ENCODE measurements at regions not wholly inside any gene's neighbourhood (a gene's known extent, or its start where the extent isn't known, plus 50 kb on each side); places are given as distances from the start of the nearest gene placed in this dataset.

DNA sequence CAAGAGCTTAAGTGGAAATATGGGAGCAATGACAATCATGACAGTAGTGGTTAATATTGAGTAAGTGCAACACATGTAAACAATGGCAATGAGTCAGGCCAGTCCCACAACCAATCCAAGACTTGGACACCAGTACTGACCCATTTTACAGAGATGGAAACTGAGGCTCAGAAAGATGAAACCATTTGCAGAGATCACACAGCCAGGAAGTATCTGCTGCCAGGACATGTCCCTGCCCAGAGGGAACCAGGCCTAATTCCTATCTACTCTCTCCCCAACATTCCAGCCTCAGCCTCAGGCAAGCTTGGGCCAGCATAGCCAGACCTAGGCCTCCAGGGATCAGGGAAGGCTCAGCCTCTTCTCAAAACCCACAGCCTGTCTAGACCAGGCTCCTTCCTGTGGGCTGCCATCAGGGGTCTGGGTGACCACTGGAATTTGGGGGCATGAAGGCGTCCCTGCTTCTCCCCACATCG lies 395.1 kb downstream of the MN1 start:
- H3K56ac ChIP-seq (ENCODE audit: insufficient read length, low read depth, low read length): no peak overlapping the region
- no peak overlapping the region for H2BK20ac ChIP-seq (ENCODE audit: low read depth, low read length, poor library complexity, severe bottlenecking)
- no peak overlapping the region for H4K8ac ChIP-seq (replicated peaks; ENCODE audit: insufficient read length, low read depth, low read length)
- H3K79me2 ChIP-seq (ENCODE audit: insufficient read depth, low read length): no peaks in the 10 kb centered on the region
- H3K9ac ChIP-seq (ENCODE audit: extremely low read depth, insufficient read length, low read length): no peak overlapping the region
- no peak overlapping the region for H2AK5ac ChIP-seq (ENCODE audit: insufficient read length, low read length)
- H3K4me1 ChIP-seq (ENCODE audit: insufficient read depth, low read length): peaks cover 3% of the 10 kb centered on the region; the same call in 1 of the 2 replicates
- no peak overlapping the region for H2BK12ac ChIP-seq (ENCODE audit: insufficient read length, low read depth, low read length)
- H2AFZ ChIP-seq (ENCODE audit: low read length): no peak overlapping the region
- H4K91ac ChIP-seq (ENCODE audit: insufficient read length, low read depth, low read length): no peak overlapping the region
- H4K20me1 ChIP-seq (ENCODE audit: control insufficient read depth, insufficient read depth, insufficient read length): no peaks in the 10 kb centered on the region
- H3K4me2 ChIP-seq (ENCODE audit: insufficient read depth, insufficient read length, low read length): no peak overlapping the region
- H2BK15ac ChIP-seq (ENCODE audit: low read depth, low read length): no peak overlapping the region
- Mint-ChIP-seq H3K4me3 (no peak overlapping the region), H3K36me3 (ENCODE audit: insufficient read depth in 1 of 3, low read depth in 3 of 3) (no peaks in the 10 kb centered on the region), H3K4me1 (peaks cover 9 to 15% of the 10 kb centered on the region in 2 experiments), H3K27ac (no peak overlapping the region), H3K9me3 (peaks cover 0 to 4% of the 10 kb centered on the region in 2 experiments; a peak in 1 of 5 replicates), H3K27me3 (ENCODE audit: low read depth) (peaks cover 13% of the 10 kb centered on the region)
- TF ChIP-seq, protein P1, sequence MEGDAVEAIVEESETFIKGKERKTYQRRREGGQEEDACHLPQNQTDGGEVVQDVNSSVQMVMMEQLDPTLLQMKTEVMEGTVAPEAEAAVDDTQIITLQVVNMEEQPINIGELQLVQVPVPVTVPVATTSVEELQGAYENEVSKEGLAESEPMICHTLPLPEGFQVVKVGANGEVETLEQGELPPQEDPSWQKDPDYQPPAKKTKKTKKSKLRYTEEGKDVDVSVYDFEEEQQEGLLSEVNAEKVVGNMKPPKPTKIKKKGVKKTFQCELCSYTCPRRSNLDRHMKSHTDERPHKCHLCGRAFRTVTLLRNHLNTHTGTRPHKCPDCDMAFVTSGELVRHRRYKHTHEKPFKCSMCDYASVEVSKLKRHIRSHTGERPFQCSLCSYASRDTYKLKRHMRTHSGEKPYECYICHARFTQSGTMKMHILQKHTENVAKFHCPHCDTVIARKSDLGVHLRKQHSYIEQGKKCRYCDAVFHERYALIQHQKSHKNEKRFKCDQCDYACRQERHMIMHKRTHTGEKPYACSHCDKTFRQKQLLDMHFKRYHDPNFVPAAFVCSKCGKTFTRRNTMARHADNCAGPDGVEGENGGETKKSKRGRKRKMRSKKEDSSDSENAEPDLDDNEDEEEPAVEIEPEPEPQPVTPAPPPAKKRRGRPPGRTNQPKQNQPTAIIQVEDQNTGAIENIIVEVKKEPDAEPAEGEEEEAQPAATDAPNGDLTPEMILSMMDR (conservative IDR thresholded peaks at IDR 0.05): no peak
- no peak overlapping the region for H4K5ac ChIP-seq (ENCODE audit: insufficient read length, low read depth, low read length)
- H3K4ac ChIP-seq (ENCODE audit: low read depth, low read length): no peak overlapping the region
- no CpG with 5 or more reads among the region's 2 CpGs for WGBS (ENCODE audit: extremely low coverage, insufficient read length, low lambda C conversion rate)
- H2BK120ac ChIP-seq (ENCODE audit: low read depth, low read length, poor library complexity, severe bottlenecking): no peak overlapping the region
- no peak overlapping the region for H3K18ac ChIP-seq (ENCODE audit: insufficient read length, low read depth, low read length)
- H3K79me1 ChIP-seq (ENCODE audit: insufficient read depth, low read depth, low read length, poor library complexity, severe bottlenecking): no peaks in the 10 kb centered on the region
- no peak overlapping the region for H3K23ac ChIP-seq (ENCODE audit: insufficient read length, low read depth, low read length)
- no peak overlapping the region for H3K27ac ChIP-seq (ENCODE audit: insufficient read length, low read depth, low read length)
- no peak overlapping the region for H3T11ph ChIP-seq (ENCODE audit: low read length)
- DNase-seq: no peak
- H3K14ac ChIP-seq (ENCODE audit: insufficient read depth, low read length): no peak overlapping the region
- no peaks in the 10 kb centered on the region for H3K27me3 ChIP-seq (ENCODE audit: insufficient read depth, low read length)
- H2BK5ac ChIP-seq (ENCODE audit: insufficient read length, low read length): no peak overlapping the region
- no peaks in the 10 kb centered on the region for H3K9me3 ChIP-seq (ENCODE audit: control insufficient read depth, low read depth, low read length)
- H3K23me2 ChIP-seq (ENCODE audit: insufficient read length, low read depth, low read length, poor library complexity, severe bottlenecking): no peaks in the 10 kb centered on the region
